ENCODE measurements at regions not wholly inside any gene's neighbourhood (a gene's known extent, or its start where the extent isn't known, plus 50 kb on each side); places are given as distances from the start of the nearest gene placed in this dataset.
"Not testable (repeated sequence)": the region's sequence is repeated elsewhere in the genome, so short reads cannot be mapped to it uniquely, and the experiment has no call there.

DNA sequence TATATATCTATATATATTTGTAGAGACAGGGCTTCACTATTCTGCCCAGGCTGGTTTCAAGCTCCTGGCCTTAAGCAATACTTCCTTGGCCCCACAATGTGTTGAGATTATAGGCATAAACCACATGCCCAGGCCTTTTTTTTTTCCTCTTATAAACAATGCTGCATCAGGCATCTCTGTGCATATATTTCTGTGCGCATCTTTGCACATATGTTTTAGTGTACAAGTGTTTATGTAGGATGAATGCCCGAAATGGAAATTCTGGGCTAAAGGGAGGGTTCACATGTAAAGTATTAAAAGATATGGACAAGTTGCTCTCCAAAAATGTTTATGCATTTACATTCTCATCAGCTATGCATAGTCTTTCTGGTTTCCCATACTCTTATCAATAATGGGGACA is 183.2 kb upstream of the SPRED2 start:
- no peak for DNase-seq (ENCODE audit: low read depth)

DNA sequence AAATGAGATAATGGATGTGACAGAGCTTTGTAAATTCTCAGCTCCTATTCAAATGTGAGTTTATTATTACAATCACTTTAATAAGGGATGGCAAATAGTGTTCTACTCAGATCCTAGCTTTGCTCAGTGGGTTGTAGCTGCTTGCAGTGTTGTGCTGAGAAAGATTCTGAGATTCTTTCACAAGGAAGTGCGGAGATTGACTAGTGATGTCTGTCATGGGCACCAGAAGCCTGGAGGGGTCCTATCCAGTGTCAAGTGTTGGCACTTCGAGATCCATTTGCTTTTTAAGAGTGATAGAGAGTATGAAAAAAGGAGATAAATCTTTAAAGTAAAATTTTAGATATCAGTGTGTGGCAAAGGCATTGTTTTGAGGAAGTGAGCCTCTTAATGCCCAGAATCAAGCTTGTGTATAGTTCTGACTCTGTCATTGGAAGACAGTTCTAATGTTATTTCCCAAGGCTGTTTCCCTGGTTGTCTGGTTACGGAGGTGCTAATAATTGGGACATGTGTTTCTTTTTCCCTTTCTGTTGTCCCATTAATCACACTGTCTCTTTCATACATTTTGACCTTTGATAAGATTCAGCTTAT is 181.7 kb upstream of the SPRED2 start:
- no peak for DNase-seq (ENCODE audit: low read depth)

DNA sequence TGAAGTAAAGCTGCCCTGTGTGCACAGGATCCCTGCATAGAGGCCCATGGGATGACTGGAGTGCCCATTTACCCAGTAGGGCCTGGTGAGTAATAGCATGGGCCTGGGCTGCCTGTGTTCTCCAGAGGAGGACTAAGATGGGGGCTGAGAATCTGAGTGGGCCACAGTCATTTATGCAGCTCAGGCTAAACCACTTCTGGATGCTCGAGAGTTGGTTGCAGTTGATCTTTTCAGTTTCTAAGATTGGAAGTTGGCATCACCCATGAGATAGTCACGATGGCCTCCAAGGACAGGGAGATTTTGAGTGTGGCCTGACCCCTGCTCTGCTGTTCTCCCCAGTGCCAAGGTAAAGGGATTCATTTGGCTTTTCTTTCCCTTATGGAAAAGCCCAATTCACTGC is 179.1 kb upstream of the SPRED2 start:
- no peak for DNase-seq (ENCODE audit: low read depth)

DNA sequence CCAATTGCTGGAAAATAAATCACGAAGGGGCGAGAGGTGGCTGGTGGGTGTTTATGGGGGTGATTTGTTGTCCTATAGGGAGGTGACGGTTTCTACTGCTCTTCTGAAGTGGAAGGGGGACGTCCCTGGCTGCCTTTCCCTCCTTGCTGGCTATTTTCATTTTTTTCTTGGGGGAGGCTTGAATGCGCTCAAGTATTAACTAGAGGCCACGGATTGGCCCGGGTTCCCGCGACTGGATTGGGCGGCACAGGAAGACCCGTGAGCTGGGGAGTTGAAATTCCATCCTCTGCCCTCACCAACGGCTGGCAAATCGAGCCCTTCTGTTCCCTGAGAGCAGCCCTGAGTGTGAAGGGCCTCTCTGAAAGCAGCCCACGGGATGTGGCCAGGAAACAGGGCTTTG is 176.5 kb upstream of the SPRED2 start:
- DNase-seq (ENCODE audit: low read depth): no peak

DNA sequence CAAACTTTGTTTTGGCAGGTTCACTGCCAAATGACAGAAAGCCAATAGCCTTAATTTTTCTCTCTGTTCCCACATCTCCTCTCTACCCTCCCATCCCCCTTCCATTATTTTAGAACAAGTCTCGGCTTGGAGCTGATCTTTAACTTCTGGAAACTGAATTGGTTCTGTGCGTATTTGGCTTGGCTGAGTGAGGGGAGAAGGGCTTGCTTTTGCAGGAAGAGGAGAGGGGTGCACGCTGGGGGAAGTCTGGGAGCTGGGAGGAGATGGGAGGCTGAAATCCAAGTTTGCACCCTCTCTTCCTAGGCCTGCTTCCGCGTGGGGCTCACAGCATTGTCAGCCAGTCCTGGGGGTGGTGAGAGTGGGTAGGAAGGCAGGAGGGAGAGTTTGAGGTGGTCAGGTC is 176.1 kb upstream of the SPRED2 start:
- DNase-seq (ENCODE audit: low read depth): no peak

DNA sequence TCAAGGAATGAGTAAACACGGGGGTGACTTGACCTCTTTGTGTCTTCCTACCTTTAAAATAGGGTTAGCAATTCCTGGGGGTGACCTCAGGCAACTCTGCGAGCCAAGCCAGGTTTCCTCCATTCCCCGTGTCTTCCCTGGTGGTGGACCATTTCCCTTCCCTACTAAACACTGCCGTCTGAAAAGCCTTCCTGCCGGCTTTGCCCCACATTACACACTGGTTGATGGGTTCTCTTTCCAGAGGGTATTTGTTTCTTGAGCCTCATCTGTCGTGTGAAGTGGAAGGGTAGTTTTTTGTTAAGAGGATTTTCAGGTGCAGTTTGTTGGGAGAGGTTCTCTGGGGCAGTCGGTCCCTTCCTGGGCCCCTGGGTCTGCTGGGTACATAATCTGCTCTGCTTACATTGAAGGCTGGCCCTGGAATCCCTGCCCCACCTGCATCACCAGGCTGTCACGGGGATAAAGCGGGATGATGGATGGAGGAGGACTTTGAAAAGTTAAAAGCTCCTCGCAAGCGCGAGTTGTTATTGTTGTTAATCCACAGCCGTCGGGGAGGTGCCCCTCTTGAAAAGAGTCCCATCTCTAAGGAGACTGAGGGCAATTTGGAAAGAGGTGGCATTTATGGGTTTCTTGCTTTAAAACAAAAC is 175.4 kb upstream of the SPRED2 start:
- DNase-seq (ENCODE audit: low read depth): no peak

DNA sequence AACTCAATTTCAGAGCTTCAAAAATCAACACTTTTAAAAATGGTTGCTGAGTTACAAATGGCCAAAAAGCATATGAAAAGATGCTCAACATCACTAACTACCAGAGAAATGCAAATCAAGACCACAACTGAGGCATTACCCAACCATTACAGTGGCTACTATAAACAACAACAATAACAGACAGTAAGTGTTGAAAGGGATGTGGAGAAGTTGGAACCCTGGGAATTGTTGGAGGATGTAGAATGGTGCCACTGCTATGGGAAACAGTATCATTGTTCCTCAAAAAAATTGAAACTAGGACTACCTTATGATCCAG is 173.3 kb upstream of the SPRED2 start:
- DNase-seq (ENCODE audit: low read depth): no peak

DNA sequence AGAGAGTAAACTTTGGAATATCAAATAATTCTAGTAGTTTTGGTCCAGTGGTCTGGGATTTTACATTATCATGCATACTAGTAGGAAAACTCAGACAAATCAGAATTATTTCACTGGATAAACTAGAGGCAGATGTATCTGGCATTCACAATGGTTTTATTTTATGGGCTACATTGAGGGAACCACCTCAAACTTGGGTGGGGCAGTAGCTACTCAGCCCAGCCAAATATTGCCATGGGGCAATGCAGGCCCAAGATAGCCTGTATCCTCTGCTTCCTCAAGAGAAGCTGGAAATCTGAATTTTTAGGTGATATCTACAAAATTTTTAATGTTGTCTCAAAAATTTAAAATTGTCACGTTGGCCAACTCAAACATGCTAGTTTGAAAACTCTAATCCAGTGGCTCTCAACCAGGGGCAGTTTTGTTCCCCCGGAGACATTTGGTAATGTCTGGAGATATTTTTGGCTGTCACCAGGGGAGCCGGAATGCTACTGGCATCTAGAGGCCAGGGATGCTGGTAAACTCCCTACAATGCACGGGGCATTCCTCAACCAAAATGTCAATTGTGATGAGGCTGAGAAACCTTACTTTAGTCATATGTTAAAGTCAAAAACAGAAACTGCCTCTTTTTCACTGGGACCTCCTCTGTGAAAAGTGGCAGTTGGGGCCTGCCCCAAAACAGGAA is 172.8 kb upstream of the SPRED2 start:
- no peak for DNase-seq (ENCODE audit: low read depth)

DNA sequence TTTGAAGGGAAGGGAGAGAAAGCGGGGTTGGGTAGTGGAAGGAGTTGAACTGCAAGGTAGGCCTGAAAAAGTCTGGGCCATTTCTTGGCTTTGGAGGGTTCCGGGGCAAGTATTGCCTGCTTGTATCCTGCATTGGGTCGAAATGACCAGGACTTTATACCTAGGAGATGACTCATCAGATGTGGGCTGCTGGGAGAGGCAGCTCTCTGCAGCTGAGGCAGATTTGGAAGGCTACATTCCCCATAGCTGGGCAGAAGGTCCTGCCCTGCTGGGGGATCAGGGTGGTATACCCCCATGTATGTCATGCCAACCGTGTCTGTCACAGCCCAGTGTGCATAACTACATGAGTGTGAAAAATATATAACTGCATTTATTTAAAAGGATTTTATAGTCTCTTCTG is 171.8 kb upstream of the SPRED2 start:
- DNase-seq (ENCODE audit: low read depth): no peak

DNA sequence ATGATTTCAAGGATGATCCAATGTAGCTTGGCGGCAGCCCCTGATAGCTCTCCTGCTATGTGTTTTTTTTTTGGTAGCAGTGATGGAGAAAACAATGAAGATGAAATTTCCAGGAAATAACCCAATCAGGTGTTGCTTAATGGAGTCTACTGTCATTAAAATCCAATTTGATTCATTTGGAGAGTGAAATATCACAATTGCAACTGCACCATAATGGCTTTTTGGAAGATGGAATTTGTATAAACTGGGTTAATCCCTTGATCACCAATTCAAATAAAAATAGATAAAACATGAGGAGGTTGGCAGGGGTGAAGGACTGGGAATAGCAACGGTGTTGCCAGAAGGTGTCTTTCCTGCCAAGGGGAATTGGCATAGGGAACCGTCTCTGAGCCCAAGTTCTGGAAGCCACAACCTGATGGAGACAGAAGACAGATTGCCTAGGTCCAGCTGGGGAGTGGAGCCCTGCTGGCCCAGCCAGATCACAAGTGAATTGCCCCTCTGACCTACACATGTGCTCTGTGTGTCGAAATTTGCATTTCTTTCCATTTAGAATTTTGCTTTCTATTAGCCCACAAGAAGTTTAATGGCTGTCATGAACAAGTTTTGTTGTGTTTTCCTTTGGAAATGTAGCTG is 170.3 kb upstream of the SPRED2 start:
- DNase-seq (ENCODE audit: low read depth): no peak

DNA sequence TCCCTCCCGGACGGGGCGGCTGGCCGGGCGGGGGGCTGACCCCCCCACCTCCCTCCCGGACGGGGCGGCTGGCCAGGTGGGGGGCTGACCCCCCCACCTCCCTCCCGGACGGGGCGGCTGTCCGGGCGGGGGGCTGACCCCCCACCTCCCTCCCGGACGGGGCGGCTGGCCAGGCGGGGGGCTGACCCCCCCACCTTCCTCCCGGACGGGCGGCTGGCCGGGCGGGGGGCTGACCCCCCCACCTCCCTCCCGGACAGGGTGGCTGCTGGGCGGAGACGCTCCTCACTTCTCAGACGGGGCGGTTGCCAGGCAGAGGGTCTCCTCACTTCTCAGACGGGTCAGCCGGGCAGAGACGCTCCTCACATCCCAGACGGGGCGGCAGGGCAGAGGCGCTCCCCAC is 168.5 kb upstream of the SPRED2 start:
- not testable (repeated sequence) for DNase-seq (ENCODE audit: low read depth)

DNA sequence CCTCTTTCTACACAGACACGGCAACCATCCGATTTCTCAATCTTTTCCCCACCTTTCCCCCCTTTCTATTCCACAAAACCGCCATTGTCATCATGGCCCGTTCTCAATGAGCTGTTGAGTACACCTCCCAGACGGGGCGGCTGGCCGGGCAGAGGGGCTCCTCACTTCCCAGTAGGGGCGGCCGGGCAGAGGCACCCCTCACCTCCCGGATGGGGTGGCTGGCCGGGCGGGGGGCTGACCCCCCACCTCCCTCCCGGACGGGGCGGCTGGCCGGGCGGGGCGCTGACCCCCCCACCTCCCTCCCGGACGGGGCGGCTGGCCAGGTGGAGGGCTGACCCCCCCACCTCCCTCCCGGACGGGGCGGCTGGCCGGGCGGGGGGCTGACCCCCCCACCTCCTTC is 168.0 kb upstream of the SPRED2 start:
- DNase-seq (ENCODE audit: low read depth): not testable (repeated sequence)

DNA sequence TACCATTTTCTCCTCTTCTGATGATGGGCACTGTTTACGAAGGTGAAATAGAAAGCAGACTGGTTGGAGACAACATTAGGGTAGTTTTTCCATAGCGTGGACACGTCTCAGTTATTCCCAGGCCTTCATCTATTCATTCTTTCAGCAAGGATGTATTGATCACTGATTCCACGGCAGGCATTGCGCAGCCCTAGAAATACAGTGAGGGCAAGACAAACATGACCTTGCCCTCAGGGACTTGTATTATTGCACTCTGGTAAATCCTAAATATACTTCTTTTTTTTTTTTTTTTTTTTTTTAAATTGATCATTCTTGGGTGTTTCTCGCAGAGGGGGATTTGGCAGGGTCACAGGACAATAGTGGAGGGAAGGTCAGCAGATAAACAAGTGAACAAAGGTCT is 167.3 kb upstream of the SPRED2 start:
- DNase-seq (ENCODE audit: low read depth): no peak

DNA sequence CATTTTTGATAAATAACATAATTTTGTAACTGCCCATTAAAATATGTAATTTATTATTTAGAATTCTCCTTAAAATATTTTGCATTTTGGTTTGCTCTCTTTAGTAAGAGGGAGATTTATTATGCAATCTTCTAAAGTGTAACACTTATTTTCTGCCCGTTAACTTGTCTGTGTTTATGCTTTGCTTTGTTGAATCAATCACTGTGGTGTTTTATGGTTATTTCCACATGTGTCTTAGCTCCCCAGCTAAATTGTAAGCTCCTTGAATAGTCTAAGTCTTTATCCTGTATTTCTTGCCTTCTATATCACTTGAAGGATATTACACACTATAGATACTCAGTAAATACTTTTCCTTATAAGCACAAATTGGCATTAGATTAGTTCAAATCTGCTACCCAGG is 166.6 kb upstream of the SPRED2 start:
- DNase-seq (ENCODE audit: low read depth): no peak

DNA sequence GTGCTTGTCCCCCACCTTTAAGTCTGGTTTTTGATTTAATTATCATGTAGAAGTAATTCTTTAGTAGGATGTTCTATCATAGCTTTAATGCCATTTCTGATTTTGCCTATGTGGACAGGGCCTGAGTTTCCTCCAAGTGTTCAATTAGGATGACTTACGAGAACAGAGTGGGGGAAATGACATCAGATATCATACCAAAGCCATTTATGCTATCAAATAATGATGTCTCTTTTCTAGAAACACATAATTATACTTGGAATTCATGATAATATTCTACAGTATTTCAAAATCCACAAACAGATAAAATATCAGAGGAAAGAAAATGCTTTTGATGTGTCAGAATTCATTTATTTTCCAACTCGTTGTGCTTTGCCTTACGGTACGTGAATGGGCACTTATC is 165.9 kb upstream of the SPRED2 start:
- no peak for DNase-seq (ENCODE audit: low read depth)

DNA sequence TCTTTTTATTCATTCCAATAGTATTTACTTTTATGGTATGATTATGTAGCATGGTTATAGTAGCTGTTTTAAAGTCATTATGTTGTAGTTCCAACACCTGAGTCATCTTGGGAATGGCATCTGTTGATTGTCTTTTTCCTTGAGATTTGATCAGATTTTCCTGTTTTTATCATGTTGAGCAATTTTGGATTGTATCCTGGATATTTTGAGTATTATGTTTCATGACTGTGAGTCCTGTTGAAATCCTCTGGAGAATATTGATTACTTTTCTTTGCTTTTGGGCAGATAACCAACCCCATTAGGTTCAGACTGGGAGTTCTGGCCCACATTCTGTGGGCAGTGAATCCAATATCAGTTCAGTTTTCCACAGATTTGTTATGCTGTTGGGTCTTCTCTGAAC is 163.2 kb upstream of the SPRED2 start:
- DNase-seq (ENCODE audit: low read depth): no peak

DNA sequence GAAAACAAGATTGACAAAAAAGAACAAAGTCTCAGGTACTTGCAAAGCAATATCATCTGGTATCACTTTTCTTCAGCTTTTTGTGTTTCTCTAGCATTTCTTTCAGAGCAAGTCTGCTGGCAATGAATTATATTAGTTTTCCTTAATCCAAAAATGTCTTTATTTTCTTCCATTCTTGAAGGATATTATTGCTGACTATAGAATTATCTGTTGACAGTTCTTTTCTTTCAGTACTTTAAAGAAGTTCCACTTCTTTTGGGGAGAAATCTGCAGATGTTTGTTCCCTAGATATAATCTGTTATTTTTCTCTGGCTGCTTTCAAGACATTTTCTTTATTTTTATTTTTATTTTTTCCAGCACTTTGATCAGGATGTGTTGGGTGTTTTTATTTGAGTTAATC is 161.8 kb upstream of the SPRED2 start:
- DNase-seq (ENCODE audit: low read depth): no peak

DNA sequence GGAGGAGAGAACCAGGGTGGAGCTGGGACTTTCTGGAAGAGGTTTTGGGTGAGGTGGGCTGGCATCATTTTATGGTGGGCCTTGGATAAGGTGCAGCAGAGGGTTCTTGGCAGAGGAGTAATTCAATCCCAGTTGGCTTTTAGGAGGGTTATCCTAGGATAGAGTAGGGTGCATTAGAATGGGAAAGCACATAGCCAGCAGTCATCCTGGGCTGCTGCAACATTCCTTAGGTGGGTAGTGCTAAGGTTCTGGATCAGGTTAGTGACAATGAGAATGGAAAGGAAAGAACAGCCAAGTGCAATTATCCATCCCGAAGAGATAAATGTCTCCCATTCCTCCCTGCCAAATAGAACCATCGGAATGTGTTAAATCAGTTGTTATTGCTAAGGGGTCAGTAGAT is 157.3 kb upstream of the SPRED2 start:
- no peak for DNase-seq (ENCODE audit: low read depth)

DNA sequence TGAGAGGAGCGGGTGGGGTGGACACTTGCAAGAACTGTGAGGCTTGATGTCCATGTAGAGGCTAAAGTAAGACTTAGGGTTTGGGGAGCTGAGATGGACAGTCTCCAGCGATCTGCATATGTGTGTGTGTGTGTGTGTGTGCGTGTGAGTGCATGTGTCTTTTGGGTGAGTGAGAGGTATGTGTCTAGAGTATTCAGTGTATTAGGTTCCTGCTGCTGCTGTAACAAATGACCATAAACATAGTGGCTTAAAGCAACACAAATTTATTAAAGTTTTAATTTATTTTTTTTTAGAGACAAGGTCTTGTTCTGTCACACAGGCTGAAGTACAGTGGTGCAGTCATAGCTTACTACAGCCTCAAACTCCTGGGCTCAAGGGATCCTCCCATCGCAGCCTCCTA is 155.4 kb upstream of the SPRED2 start:
- DNase-seq (ENCODE audit: low read depth): no peak

DNA sequence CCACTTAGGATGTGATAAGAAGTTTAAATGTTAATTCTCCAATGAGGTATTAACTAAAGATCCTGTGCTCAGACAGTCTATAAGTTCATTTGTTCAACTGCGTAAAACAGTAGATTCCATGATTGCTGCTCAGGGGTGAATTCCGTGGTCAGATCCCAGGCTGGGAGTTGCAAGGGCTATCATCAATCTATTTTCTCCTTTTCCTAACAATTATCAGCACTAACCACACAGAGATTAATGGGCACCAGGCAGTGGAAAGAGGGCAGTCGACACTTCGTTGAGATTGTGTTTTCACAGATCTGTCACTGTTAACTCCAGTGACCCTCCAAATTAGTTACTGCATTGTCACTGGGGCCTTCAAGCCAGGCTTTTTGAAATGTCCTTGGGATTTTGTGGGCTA is 154.1 kb upstream of the SPRED2 start:
- DNase-seq (ENCODE audit: low read depth): no peak

DNA sequence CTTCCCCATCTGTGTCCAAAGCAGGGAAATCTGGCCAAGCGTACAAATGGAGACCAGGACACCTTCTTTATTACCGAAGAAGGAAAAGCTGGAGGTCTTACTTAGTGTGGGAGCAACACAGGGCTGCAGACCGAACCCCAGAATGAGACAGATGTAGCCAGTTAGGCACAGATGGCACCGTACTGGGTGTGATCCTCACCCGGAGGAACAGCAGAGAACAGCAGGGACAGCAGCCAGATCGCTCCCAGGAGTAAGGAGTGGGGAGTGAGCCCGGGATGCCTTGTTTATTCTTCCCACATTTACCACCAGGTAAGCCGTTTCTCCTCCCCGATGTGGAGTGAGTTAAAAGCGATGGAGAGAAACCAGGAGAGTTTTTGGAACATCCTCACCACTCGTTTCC is 150.7 kb upstream of the SPRED2 start:
- DNase-seq (ENCODE audit: low read depth): no peak

DNA sequence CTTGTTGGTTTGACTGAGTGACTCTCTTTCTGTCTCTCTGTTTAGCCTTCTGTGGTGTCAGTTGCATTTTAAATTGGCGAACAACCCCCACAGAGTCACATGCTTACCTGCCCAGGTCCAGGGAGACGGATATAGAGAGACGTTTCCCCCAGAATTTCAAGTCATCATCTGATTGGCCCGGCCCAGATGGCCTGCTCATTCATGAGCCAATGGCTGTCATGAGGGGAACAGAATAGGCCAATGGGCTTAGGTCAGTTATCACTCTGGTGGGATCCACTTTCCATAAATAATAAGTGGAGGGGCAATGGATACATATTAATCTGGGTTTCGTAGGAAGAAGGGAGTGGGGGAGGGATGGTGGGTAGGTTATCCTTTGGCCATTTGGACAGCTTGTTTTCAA is 150.0 kb upstream of the SPRED2 start:
- no peak for DNase-seq (ENCODE audit: low read depth)

DNA sequence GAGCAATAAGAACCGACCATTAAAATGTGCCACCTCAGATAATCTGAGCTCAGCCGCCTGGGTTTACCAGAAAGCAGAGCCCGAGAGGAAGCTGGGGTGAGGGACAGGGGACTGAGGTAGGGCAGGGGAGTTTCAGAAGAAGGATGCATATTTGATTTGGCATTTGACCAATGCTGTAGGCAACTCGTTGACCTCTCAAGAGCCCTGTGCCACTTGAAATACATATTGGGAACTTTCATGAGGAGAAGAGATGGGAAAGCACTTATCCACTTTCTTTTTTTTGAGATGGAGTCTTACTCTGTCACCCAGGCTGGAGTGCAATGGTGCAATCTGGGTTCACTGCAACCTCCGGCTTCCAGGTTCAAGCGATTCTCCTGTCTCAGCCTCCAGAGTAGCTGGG is 148.4 kb upstream of the SPRED2 start:
- DNase-seq (ENCODE audit: low read depth): no peak

Measured in HT1080 (cell line).